ENCODE measurements at regions not wholly inside any gene's neighbourhood (a gene's known extent, or its start where the extent isn't known, plus 50 kb on each side); places are given as distances from the start of the nearest gene placed in this dataset.

- no peak for TF ChIP-seq CTCF (conservative IDR thresholded peaks at IDR 0.05)
- H3K27ac ChIP-seq = no peak overlapping the region
Measured at GRCh38 chr20:60888771-60889170, 363.3 kb upstream of the CDH4 start.

GRCh38 chr20:60892095-60892813, 359.8 kb upstream of the CDH4 start:
- no peak overlapping the region for H3K27ac ChIP-seq
- TF ChIP-seq CTCF (conservative IDR thresholded peaks at IDR 0.05) = no peak

- TF ChIP-seq CTCF (conservative IDR thresholded peaks at IDR 0.05) = no peak
- H3K27ac ChIP-seq = no peak overlapping the region
Measured at GRCh38 chr20:60894091-60894490, 358.0 kb upstream of the CDH4 start.

- no peak overlapping the region for H3K27ac ChIP-seq
- TF ChIP-seq CTCF (conservative IDR thresholded peaks at IDR 0.05) = no peak
Measured at GRCh38 chr20:60895363-60896079, 356.5 kb upstream of the CDH4 start.

- no peak overlapping the region for H3K27ac ChIP-seq
- no peak for TF ChIP-seq CTCF (conservative IDR thresholded peaks at IDR 0.05)
Measured at GRCh38 chr20:60897976-60898375, 354.1 kb upstream of the CDH4 start.

GRCh38 chr20:60899320-60899719, 352.7 kb upstream of the CDH4 start:
- H3K27ac ChIP-seq = no peak overlapping the region
- no peak for TF ChIP-seq CTCF (conservative IDR thresholded peaks at IDR 0.05)

- no peak for TF ChIP-seq CTCF (conservative IDR thresholded peaks at IDR 0.05)
Measured at GRCh38 chr20:60900618-60901017, 351.4 kb upstream of the CDH4 start.

More at GRCh38 chr20:60900618-60901017, 351.4 kb upstream of the CDH4 start:
- no peak overlapping the region for H3K27ac ChIP-seq
